Stomach (tissue), 4 donors: ENCODE measurements at regions not wholly inside any gene's neighbourhood (a gene's known extent, or its start where the extent isn't known, plus 50 kb on each side); places are given as distances from the start of the nearest gene placed in this dataset.

ENCODE experiments used
- CTCF ChIP-seq, 7 experiments: fragments of 450-650 bp in 4 of 7; fragments of 200-600 bp in 3 of 7; sonication (generic) in 3 of 7; IDR thresholded peaks; one replicate each; pipeline ENCODE4 v1.5.1; 2016 to 2019; ENCODE audit warnings: antibody characterized with exemption in 7 of 7, control low read depth in 2 of 7, mild to moderate bottlenecking in 1 of 7
- EP300 ChIP-seq: sonication (generic); formaldehyde crosslinking; IDR thresholded peaks from one replicate; pipeline ENCODE4 v1.6.1; 2017; ENCODE audit warnings: antibody characterized with exemption
- POLR2A ChIP-seq, 4 donors: fragments of 450-650 bp; IDR thresholded peaks; one replicate each; pipeline ENCODE4 v1.6.1; 2016; ENCODE audit warnings: antibody characterized with exemption in 4 of 4, control low read depth in 2 of 4, mild to moderate bottlenecking in 1 of 4, moderate library complexity in 1 of 4

GRCh38 chr2:42893047-42893758, 100.8 kb upstream of the HAAO start:
- TF ChIP-seq CTCF (IDR thresholded peaks at IDR 0.05) (no peak), POLR2A (IDR thresholded peaks at IDR 0.05) (no peak), EP300 (no peak)
